SH-SY5Y (cell line): ENCODE measurements at regions not wholly inside any gene's neighbourhood (a gene's known extent, or its start where the extent isn't known, plus 50 kb on each side); places are given as distances from the start of the nearest gene placed in this dataset.

Experiments used
- GATA2 ChIP-seq: IDR thresholded peaks from 2 replicates; pipeline ENCODE4 v1.6.1; 2011; ENCODE audit warnings: mild to moderate bottlenecking, low read depth, low read length
- GATA3 ChIP-seq: IDR thresholded peaks from 2 replicates; pipeline ENCODE4 v1.6.1; 2011; ENCODE audit warnings: low read depth, mild to moderate bottlenecking, low read length, moderate library complexity

DNA sequence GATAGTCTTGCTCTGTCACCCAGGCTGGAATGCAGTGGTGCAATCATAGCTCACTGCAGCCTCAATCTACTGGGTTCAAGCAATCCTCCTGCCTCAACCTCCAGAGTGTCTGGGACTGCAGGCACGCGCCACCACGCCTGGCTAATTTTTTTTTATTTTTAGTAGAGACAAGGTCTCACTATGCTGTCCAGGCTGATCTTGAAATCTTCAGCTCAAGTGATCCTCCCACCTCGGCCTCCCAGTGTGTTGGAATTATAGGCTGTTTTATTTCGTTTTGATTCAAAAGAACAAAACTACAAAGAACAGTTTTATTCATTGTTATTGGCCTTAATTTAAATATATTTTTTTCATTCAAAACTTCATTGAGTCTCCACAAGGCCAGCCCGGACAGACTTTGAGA lies 109.8 kb upstream of the NFE2L3 start:
- TF ChIP-seq GATA2 (no peak), GATA3 (no peak)

DNA sequence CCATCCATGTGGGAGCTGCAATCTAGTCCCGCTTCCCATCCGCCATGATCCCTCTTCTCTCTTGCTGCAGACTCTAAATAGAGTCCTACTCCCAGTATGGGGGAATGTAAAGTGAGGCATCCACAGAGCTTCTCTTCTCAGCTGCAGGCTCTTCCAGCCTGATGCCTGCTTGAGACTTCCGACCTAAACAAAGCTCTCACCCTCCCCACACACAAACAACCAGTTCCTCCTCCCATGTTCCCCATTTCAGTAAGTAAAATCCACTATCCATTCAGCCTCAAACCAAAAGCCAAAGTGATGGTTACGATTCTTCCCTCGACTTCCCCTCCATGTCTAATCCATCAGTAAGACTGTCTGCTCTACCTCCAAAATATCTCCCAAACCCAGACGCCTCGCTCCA lies 108.2 kb upstream of the NFE2L3 start:
- TF ChIP-seq GATA3 (no peak), GATA2 (no peak)

DNA sequence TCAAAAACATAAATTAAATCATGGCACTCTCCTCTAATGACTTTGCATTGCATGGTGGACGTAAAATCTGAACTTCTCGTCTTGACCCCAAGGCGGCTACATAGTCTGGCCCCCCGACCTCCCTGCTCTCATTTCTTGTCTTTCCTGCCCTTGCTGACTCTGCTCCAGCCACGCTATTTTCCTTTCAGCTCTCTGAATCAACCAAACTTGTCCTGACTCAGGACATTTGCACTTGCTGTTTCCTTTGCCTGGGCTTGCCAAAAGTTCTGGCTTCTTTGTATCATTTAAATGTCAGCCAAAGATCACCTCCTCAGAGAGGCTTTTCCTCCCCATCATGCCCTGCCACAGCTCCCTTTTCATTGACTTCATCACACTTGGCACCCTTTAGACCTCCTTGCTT lies 107.7 kb upstream of the NFE2L3 start:
- TF ChIP-seq GATA3 = no peak

DNA sequence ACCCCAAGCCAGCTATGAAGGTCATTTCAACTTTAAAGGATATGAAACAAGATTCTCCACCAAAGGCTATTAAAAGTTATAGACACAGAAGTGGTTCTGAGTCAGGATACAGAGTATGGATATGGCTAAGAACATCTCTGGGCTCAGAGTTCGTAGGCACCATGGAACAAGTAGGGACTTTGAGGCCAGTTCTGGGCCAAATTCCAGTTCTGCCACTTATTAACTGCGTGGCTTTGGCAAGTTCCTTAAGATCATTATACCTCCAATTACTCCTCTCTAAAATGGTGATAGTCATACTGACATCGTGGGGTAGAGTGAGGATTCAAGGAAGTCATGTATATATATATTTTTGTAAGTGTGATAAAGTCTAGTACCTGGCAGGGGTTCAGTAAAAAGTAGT lies 105.8 kb upstream of the NFE2L3 start:
- TF ChIP-seq GATA3 = no peak
- TF ChIP-seq GATA2 = no peak

DNA sequence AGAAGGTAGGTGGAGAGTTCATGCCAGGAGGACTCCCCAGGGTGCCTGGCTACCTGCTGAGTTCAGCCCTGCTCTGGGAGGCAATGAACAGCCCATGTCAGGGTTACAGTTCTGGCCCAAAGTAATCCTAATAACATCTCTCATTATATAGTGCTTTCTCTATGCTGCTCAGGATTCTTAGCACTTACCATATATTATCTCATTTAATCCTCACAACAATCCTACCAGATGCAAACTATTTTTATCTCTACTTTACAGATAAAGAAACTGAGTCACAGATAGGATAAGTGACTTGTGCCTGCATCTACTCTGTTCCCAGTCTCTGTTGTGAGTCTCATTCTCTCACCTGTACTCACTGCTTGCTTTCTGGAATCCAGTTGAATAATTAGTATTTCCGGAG lies 105.1 kb upstream of the NFE2L3 start:
- no peak for TF ChIP-seq GATA3

DNA sequence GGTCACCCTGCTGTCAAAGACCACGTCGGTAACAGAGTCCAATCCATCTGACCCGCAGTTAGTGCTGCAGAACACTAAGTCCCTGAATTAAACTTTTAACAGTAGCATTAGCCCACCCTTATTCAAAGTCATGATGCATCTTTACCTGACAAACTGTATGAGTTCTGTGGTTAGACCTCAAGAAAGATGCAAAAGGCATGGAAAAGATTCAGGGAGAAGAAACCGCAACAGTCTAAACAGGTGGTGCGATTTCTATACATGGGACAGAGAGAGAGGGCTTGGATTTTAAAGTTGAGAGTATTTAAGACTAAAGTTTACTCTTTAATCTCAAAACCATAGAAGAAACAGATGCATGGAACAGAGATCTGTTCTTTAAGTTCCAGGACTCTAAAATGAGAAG lies 103.3 kb upstream of the NFE2L3 start:
- TF ChIP-seq GATA3 (no peak), GATA2 (no peak)

DNA sequence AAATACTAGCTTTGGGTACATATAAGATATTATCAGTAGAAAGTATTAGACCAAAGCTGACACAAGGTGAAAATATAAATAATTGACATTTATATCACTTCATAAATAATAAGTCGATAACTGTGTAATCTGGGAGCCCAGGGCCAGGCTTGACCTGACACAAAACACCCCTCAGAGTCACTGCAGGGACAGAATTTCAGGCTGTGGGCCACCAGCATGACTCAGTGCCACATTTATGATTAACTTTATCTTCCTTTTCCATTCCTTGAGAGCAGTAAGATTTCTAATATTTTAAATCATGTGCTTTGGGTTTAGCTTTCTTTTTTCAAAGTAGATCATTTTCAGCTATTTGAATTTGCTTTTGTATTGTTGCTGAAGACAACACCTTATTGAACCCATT lies 102.9 kb upstream of the NFE2L3 start:
- no peak for TF ChIP-seq GATA2
- no peak for TF ChIP-seq GATA3

DNA sequence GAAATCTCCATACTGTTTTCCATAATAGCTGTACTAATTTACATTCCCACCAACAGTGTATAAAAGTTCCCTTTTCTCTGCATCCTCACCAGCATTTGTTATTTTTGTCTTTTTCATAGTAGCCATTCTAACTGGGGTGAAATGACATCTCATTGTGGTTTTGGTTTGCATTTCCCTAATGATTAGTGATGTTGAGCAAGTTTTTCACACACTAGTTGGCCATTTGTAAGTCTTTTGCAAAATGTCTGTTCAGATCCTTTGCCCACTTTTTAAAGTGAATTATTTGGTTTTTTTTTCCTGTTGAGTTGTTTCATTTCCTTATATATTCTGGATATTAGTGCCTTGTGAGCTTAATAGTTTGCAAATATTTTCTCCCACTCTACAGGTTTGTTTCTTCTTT lies 101.0 kb upstream of the NFE2L3 start:
- TF ChIP-seq GATA2 = no peak
- no peak for TF ChIP-seq GATA3

DNA sequence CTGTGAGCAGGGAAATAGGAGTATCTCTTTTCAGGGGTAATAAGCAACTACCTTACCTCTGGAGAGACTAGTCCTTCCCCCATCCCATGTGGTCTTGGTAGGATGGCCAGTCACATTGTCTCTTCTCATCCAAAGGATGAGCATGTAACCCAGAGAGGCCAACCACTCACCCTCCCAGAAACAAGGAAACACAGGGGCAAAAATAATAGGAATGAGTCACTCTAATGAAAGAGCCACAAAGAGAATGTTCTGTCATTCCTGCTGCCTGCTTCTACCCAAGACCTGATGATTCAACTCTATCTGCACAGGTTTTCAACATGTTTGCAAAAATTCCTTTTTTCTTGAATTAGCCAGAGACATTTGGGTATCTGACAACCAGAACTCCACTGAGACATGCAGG lies 99.3 kb upstream of the NFE2L3 start:
- TF ChIP-seq GATA2 = no peak
- no peak for TF ChIP-seq GATA3

DNA sequence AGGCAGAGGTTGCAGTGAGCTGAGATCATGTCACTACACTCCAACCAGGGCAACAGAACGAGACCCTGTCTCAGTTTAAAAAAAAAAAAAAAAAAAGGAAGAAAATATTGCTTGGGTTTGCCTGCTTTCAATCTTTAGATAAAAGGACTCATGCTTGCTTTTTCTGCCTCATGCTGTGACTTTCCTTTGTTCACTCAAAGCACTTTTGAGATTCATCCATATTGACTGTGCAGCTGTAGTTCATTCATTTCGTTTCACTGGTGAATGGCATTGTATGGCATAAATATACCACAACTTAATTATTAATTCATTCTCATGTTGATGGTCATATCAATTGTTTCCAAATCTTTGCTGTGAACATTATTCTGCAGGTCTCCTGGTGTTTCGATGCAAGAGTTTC lies 97.6 kb upstream of the NFE2L3 start:
- no peak for TF ChIP-seq GATA2
- no peak for TF ChIP-seq GATA3

DNA sequence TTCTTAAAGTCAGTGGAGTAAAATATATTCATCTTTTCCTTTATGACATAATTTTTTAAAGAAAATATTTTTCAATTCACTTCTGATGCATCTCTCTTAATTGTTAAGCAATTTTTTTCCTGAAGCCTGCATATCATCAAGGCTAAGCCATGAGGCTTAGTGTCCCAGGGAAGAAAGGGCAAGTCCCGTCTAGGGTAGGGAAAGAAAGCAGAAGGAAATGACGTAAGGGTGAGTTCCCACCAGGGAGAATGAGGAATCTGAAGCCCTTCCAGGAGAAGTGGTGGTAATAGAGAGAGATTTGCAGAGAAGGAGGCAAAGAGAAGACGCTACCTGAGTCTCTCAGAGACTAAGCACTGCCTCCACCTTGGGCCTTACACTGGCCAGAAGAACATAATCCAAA lies 96.8 kb upstream of the NFE2L3 start:
- TF ChIP-seq GATA3 (no peak), GATA2 (no peak)

DNA sequence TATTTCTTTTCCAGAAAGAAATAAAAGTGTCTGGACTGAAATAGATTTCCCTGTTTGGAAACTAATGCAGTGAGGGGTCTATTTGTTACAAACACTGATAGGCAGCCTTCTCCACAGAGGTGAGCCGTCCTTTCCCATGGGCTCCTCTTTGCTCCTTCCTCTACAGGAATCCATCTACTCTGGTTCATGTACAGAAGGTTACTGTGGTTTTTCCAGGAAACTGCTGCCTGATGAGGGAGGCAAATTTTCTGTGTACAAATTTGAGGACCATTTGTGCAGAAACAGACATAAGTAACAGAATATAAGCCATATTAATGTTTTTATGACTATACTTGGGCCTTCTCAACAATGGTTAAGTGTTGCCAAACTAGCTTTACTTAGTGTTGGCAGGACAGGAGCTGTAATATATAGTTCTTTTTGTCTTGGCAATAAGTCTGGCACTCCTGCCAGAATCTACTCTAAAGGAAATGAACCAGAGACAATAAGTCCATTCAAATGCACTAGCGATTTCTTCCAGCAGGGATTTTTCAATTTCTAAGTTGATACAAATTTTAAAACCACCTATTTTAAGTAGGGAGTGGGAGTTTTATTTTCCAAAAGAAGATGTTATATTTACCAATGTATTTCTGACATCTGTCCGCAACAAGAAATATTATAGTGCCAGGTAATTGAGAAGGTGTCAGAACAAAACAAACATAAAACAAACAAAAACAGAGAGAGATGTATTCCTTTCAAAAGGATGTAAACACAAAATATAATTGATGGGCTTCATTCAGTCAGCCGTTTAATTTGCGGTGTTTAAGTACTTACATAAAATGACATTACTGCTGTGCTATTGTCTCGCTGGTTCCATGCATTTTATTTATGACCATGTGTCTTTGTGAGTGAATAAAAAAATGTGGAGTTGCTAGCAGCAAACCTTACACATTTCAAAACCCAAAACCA lies 91.0 kb upstream of the NFE2L3 start:
- TF ChIP-seq GATA2 = no peak
- TF ChIP-seq GATA3 = no peak

DNA sequence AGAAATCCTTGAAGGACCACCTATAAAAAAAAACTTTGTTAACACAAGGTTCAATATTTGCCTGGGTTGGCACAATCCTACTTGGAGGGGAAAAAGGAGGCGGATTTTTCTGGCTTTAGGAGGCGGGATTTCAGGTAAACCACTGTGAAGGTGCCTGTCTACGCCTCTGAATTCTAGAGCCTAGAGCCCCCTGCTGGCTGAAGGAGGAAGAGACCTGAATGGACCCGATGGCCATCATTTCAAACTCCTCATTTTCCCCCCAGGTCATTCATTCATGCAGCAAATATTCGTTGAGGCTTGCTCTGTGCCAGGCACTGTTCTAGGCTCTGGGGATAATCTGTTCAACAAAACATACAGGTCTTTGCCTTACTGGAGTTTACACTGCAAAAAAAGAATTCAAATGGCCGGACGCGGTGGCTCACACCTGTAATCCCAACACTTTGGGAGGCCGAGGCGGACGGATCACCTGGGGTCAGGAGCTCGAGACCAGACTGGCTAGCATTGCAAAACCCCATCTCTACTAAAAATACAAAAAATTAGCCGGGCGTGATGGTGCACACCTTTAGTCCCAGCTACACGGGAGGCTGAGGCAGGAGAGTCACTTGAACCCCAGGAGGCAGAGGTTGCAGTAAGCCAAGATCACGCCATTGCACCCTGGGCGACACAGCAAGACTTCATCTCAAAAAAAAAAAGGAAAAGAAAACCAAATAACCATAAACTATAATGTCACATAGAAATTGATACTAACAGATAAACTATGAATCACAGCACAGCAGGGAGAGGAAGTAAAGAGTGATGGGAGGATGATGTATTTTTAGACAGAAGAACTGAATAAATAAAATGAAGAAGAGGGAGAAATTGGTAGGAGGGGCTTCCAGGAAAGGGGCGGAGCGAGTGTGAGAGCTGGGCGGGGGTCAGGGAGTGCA lies 90.1 kb upstream of the NFE2L3 start:
- TF ChIP-seq GATA2 = no peak
- TF ChIP-seq GATA3 = no peak

DNA sequence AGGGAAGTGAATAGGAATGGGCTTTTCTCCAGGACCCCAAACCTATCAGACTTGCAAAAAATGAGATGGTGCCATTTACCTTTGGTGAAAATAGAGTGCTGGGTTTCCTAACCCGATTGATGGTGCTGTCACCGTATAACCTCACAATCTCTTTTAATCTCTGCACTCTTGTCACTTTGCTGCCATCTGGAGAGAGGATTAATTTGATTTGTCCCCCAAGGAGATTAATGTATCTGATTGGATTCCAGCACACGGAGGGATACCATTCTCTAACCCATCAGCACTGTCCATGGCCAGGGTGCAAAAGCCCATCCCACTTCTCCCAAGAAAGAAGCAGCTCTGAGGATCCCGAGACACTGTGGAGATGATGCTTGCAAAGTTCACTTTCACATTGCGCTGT lies 86.3 kb upstream of the NFE2L3 start:
- TF ChIP-seq GATA3 = peak; percentile 75
- peak; percentile 94 for TF ChIP-seq GATA2

DNA sequence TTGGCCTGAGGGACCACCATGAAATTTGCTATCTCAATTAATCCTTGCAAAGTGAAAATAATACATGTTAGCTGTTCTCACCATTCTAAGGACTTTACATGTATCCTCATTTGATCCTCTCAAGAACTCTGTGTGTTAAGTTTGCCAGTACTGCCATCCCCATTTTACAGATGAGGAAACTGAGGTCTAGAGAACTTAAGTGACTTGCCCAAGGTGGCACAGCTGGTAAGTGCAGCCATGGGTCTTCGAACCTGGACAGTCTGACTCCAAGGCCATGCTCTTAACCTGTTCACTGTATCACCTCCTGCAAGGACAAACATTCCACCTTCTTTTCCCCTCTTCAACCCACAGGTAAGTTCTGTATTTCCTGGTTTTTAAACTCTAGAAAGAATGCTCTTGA lies 85.3 kb upstream of the NFE2L3 start:
- no peak for TF ChIP-seq GATA2
- TF ChIP-seq GATA3 = no peak

DNA sequence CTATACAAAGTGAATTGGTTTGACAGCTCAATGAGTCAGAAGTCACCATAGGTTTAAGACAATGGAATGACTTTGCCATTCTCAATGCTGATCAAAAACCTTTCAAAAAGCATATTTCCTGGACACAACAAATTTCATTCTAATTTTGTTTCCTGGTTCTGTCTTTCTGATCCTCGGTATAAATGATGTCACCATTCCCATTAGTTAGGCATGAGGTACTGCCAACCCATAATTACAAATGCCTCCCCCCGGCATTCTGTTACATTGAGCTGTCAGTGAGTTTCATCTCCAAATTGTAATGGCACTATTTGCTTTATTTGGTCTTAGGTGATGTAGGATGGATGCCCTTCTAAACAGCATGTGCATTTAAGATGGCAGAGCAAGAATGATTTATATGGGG lies 81.7 kb upstream of the NFE2L3 start:
- TF ChIP-seq GATA3 (no peak; the same call in 1 of the 2 replicates), GATA2 (no peak)
